ENCODE measurements at regions not wholly inside any gene's neighbourhood (a gene's known extent, or its start where the extent isn't known, plus 50 kb on each side); places are given as distances from the start of the nearest gene placed in this dataset.

GRCh38 chr6:41474213-41474933, 71.8 kb upstream of the FOXP4 start:
- no peak for DNase-seq

GRCh38 chr6:41475164-41475563, 71.0 kb upstream of the FOXP4 start:
- DNase-seq = no peak

GRCh38 chr6:41475737-41476357, 70.3 kb upstream of the FOXP4 start:
- DNase-seq = no peak

- DNase-seq = no peak
Measured at GRCh38 chr6:41476401-41476800, 69.8 kb upstream of the FOXP4 start.

GRCh38 chr6:41477572-41477971, 68.6 kb upstream of the FOXP4 start:
- DNase-seq = no peak

GRCh38 chr6:41483943-41484342, 62.2 kb upstream of the FOXP4 start:
- DNase-seq = no peak

- DNase-seq = no peak
Measured at GRCh38 chr6:41487860-41488432, 58.2 kb upstream of the FOXP4 start.

- no peak for DNase-seq
Measured at GRCh38 chr6:41488433-41489119, 57.6 kb upstream of the FOXP4 start.

- DNase-seq = no peak
Measured at GRCh38 chr6:41489120-41489851, 56.9 kb upstream of the FOXP4 start.

GRCh38 chr6:41492261-41492891, 53.8 kb upstream of the FOXP4 start:
- no peak for DNase-seq

GRCh38 chr6:41494212-41495110, 51.7 kb upstream of the FOXP4 start:
- no peak for DNase-seq

All from effector CD4-positive, alpha-beta T cell (primary cell).